Lower leg skin (tissue), 3 donors: ENCODE measurements at regions not wholly inside any gene's neighbourhood (a gene's known extent, or its start where the extent isn't known, plus 50 kb on each side); places are given as distances from the start of the nearest gene placed in this dataset.

Source experiments
- CTCF ChIP-seq, 3 donors: fragments of 450-650 bp; IDR thresholded peaks; one replicate each; pipeline ENCODE4 v1.5.1; 2016; ENCODE audit warnings: antibody characterized with exemption in 3 of 3, mild to moderate bottlenecking in 3 of 3, moderate library complexity in 2 of 3
- POLR2A ChIP-seq, 2 donors: fragments of 450-650 bp; IDR thresholded peaks; one replicate each; pipeline ENCODE4 v1.6.1; 2016 to 2017; ENCODE audit warnings: antibody characterized with exemption in 2 of 2, mild to moderate bottlenecking in 1 of 2, moderate library complexity in 1 of 2

GRCh38 chr11:91174193-91174592 is 951.3 kb upstream of the CHORDC1 start:
- TF ChIP-seq CTCF (IDR thresholded peaks at IDR 0.05) (no peak), POLR2A (IDR thresholded peaks at IDR 0.05) (no peak)
